Panc1 (cell line): ENCODE measurements at regions not wholly inside any gene's neighbourhood (a gene's known extent, or its start where the extent isn't known, plus 50 kb on each side); places are given as distances from the start of the nearest gene placed in this dataset.

Experiments used
- ATAC-seq: fragments of 200-7000 bp; cut with Tn5 transposase; 2 replicates; pipeline ENCODE4 v1.9.1; 2020; ENCODE audit warnings: mild to moderate bottlenecking, moderate library complexity
- BruUV-seq: library from RNA; stranded (reverse); fragments of 400-500 nt; replicated peaks from 2 replicates; lab custom pipeline; 2021; lab: Mats Ljungman, UMichigan
- CTCF ChIA-PET: fragments of 300-600 bp; sonication (Branson Sonifier 250); formaldehyde crosslinking; loops from one replicate; lab custom pipeline; 2022; ENCODE audit warnings: antibody characterized with exemption; lab: Charles Lee
- POLR2A ChIA-PET: fragments of 300-600 bp; sonication (Branson Sonifier 250); formaldehyde crosslinking; loops from one replicate; lab custom pipeline; 2022; ENCODE audit warnings: antibody characterized with exemption; lab: Charles Lee
- DNase-seq: peaks from one replicate; pipeline ENCODE4 v3.0.0-alpha.2; 2010; ENCODE audit warnings: low read depth, low spot score
- H3K27ac ChIP-seq: 2 replicates; pipeline ENCODE4 v1.5.1; 2011; ENCODE audit warnings: mild to moderate bottlenecking, low read length, inconsistent platforms
- H3K27me3 ChIP-seq: fragments of 200-500 bp; sonication (Bioruptor generic); 2 replicates; pipeline ENCODE4 v1.6.0; 2014; ENCODE audit warnings: low read length, inconsistent platforms; ENCODE audit not compliant: control insufficient read depth, insufficient read depth
- H3K36me3 ChIP-seq: fragments of 200-500 bp; sonication (Bioruptor generic); 2 replicates; pipeline ENCODE4 v1.5.1; 2014; ENCODE audit warnings: inconsistent platforms, mild to moderate bottlenecking, low read length, moderate library complexity; ENCODE audit not compliant: control insufficient read depth, insufficient read depth
- H3K4me1 ChIP-seq: 2 replicates; pipeline ENCODE4 v1.5.1; 2011; ENCODE audit warnings: inconsistent platforms, mild to moderate bottlenecking, low read length, moderate library complexity; ENCODE audit not compliant: control insufficient read depth, insufficient read depth
- H3K4me3 ChIP-seq, 2 experiments: 2 replicates each; pipeline ENCODE4 v1.5.1; 2011 to 2012; ENCODE audit warnings: low read depth in 2 of 2, low read length in 2 of 2, mild to moderate bottlenecking in 2 of 2, inconsistent platforms in 1 of 2, moderate library complexity in 1 of 2
- H3K9me3 ChIP-seq: fragments of 200-500 bp; sonication (Bioruptor generic); 2 replicates; pipeline ENCODE4 v1.5.1; 2014; ENCODE audit warnings: low read depth, mild to moderate bottlenecking, inconsistent platforms, low read length, moderate library complexity; ENCODE audit not compliant: control insufficient read depth, insufficient read depth
- POLR2AphosphoS5 ChIP-seq: IDR thresholded peaks from 2 replicates; pipeline ENCODE4 v1.6.1; 2012; ENCODE audit warnings: mild to moderate bottlenecking, low read depth, low read length, moderate library complexity
- SIN3A ChIP-seq: IDR thresholded peaks from 2 replicates; pipeline ENCODE4 v1.6.1; 2012; ENCODE audit warnings: low read depth, mild to moderate bottlenecking, low read length, moderate library complexity, borderline replicate concordance; ENCODE audit not compliant: insufficient read depth
- TCF7L2 ChIP-seq: IDR thresholded peaks from 2 replicates; pipeline ENCODE4 v1.6.1; 2011; ENCODE audit warnings: mild to moderate bottlenecking, low read depth, low read length, inconsistent platforms
- in situ Hi-C: cut with HindIII; loops from 2 replicates; pipeline ENCODE4 v1.10.0; 2016; ENCODE audit warnings: low sequenced_read_pairs, low pct_unique_long_range_greater_than_20kb
- intact Hi-C: fragments of 100-400 bp; cut with micrococcal nuclease; formaldehyde crosslinking; loops from one replicate; pipeline ENCODE4 v1.10.0; 2022; ENCODE audit not compliant: unreplicated experiment
- TF ChIP-seq, protein P1 (sequence below): fragments of 450-650 bp; IDR thresholded peaks from 2 replicates; pipeline ENCODE4 v1.5.1; 2017; ENCODE audit warnings: mild to moderate bottlenecking
- TF ChIP-seq, protein P2 (sequence below), 2 experiments: IDR thresholded peaks; 2 replicates each; pipeline ENCODE4 v1.6.1; 2011 to 2012; ENCODE audit warnings: low read depth in 2 of 2, control low read depth in 1 of 2, low read length in 1 of 2, mild to moderate bottlenecking in 1 of 2, moderate library complexity in 1 of 2; ENCODE audit not compliant: insufficient read depth in 1 of 2

DNA sequence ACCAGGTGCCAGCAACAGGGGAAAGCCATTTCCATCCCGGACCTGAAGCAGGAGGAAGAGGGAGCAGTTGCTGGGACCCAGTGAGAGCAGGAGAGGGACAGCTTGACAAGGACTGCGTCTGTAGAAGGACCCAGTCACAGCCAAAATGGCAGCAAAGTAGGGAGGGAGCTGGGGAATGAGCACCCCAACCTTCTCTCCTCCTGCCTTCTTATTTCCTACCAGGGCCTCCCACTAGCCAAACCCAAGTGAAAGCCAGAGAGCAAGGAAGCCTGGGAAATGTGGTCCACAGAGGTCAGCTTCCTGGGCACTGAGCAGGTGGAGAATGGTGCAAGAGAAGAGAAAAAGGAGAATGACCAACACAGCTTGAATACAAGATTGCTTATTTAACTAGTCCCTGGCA, 108.5 kb upstream of the MYL2 start:
- Histone ChIP-seq H3K4me3 (no peak overlapping the region), H3K9me3 (no peaks in the 10 kb centered on the region), H3K27me3 (peaks cover 36% of the 10 kb centered on the region), H3K36me3 (no peaks in the 10 kb centered on the region), H3K4me1 (no peaks in the 10 kb centered on the region; the same call in 1 of the 2 replicates), H3K27ac (no peak overlapping the region)
- DNase-seq (no peak), ATAC-seq (no peak)
- POLR2A ChIA-PET: no interaction called here
- TF ChIP-seq POLR2AphosphoS5 (no peak), TCF7L2 (no peak), SIN3A (no peak)
- TF ChIP-seq, protein P1, sequence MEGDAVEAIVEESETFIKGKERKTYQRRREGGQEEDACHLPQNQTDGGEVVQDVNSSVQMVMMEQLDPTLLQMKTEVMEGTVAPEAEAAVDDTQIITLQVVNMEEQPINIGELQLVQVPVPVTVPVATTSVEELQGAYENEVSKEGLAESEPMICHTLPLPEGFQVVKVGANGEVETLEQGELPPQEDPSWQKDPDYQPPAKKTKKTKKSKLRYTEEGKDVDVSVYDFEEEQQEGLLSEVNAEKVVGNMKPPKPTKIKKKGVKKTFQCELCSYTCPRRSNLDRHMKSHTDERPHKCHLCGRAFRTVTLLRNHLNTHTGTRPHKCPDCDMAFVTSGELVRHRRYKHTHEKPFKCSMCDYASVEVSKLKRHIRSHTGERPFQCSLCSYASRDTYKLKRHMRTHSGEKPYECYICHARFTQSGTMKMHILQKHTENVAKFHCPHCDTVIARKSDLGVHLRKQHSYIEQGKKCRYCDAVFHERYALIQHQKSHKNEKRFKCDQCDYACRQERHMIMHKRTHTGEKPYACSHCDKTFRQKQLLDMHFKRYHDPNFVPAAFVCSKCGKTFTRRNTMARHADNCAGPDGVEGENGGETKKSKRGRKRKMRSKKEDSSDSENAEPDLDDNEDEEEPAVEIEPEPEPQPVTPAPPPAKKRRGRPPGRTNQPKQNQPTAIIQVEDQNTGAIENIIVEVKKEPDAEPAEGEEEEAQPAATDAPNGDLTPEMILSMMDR: no peak
- TF ChIP-seq, protein P2, sequence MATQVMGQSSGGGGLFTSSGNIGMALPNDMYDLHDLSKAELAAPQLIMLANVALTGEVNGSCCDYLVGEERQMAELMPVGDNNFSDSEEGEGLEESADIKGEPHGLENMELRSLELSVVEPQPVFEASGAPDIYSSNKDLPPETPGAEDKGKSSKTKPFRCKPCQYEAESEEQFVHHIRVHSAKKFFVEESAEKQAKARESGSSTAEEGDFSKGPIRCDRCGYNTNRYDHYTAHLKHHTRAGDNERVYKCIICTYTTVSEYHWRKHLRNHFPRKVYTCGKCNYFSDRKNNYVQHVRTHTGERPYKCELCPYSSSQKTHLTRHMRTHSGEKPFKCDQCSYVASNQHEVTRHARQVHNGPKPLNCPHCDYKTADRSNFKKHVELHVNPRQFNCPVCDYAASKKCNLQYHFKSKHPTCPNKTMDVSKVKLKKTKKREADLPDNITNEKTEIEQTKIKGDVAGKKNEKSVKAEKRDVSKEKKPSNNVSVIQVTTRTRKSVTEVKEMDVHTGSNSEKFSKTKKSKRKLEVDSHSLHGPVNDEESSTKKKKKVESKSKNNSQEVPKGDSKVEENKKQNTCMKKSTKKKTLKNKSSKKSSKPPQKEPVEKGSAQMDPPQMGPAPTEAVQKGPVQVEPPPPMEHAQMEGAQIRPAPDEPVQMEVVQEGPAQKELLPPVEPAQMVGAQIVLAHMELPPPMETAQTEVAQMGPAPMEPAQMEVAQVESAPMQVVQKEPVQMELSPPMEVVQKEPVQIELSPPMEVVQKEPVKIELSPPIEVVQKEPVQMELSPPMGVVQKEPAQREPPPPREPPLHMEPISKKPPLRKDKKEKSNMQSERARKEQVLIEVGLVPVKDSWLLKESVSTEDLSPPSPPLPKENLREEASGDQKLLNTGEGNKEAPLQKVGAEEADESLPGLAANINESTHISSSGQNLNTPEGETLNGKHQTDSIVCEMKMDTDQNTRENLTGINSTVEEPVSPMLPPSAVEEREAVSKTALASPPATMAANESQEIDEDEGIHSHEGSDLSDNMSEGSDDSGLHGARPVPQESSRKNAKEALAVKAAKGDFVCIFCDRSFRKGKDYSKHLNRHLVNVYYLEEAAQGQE (IDR thresholded peaks at IDR 0.05; ENCODE audit: insufficient read depth in 1 of 2, low read depth in 2 of 2, low read length in 1 of 2): no peak
- intact Hi-C loops: no loop called here
- in situ Hi-C loops: no loop called here
- BruUV-seq: no TSS peak
- CTCF ChIA-PET: interaction anchor here (0.6 kb wide), 1 partner anchor 300 kb away, joined by 3 read pairs; no protein-coding TSS in a partner anchor

DNA sequence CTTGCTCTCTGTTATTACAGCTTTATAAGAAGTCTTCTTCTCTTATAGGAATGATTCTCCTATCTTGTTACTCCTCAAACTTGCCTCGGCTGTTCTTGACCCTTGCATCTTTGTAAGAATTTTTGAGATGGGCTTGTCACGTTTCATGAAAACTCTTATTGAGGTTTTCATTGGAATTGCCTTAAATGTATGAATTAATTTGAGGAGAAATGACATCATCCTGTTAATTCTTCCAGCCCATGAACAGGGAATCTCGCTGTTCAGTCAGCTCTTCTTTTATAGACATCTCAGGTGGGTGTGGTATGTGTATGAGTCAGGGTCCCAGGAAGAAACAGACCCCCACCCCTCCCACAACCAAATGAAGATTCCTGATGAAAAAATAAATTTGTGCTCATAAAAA, 107.1 kb upstream of the MYL2 start:
- ATAC-seq (no peak), DNase-seq (no peak)
- in situ Hi-C loops: no loop called here
- ChIA-PET POLR2A (interaction anchor here (0.7 kb wide), 1 partner anchor 140 kb away, joined by 4 read pairs; no protein-coding TSS in a partner anchor), CTCF (no interaction called here)
- Histone ChIP-seq H3K4me3 (no peak overlapping the region), H3K4me1 (no peaks in the 10 kb centered on the region), H3K9me3 (no peaks in the 10 kb centered on the region), H3K36me3 (no peaks in the 10 kb centered on the region), H3K27me3 (peaks cover 30% of the 10 kb centered on the region), H3K27ac (no peak overlapping the region)
- no TSS peak for BruUV-seq
- TF ChIP-seq, protein P1: no peak
- TF ChIP-seq POLR2AphosphoS5: no peak
- TF ChIP-seq, protein P2 (IDR thresholded peaks at IDR 0.05; ENCODE audit: insufficient read depth in 1 of 2, low read depth in 2 of 2, low read length in 1 of 2): no peak
- no peak for TF ChIP-seq SIN3A
- no peak for TF ChIP-seq TCF7L2
- intact Hi-C loops: no loop called here
